ENCODE measurements at regions not wholly inside any gene's neighbourhood (a gene's known extent, or its start where the extent isn't known, plus 50 kb on each side); places are given as distances from the start of the nearest gene placed in this dataset.

- no peak overlapping the region for H3K9ac ChIP-seq (ENCODE audit: extremely low read depth, insufficient read length, low read length)
- no peak overlapping the region for H3K14ac ChIP-seq (ENCODE audit: insufficient read depth, low read length)
- H2BK5ac ChIP-seq (ENCODE audit: insufficient read length, low read length): no peak overlapping the region
- DNase-seq: no peak
- no peak overlapping the region for H3K4me3 Mint-ChIP-seq
- H3K4ac ChIP-seq (ENCODE audit: low read depth, low read length): no peak overlapping the region
- H2AFZ ChIP-seq (ENCODE audit: low read length): no peak overlapping the region
- no peak overlapping the region for H3K23ac ChIP-seq (ENCODE audit: insufficient read length, low read depth, low read length)
- no peak overlapping the region for H2BK120ac ChIP-seq (ENCODE audit: low read depth, low read length, poor library complexity, severe bottlenecking)
- H3K79me2 ChIP-seq (ENCODE audit: insufficient read depth, low read length): no peaks in the 10 kb centered on the region
- no peaks in the 10 kb centered on the region for H3K4me1 ChIP-seq (ENCODE audit: insufficient read depth, low read length)
- H3K27ac ChIP-seq (ENCODE audit: insufficient read length, low read depth, low read length): no peak overlapping the region
- H3K18ac ChIP-seq (ENCODE audit: insufficient read length, low read depth, low read length): no peak overlapping the region
- H3K4me2 ChIP-seq (ENCODE audit: insufficient read depth, insufficient read length, low read length): no peak overlapping the region
- no peak overlapping the region for H4K5ac ChIP-seq (ENCODE audit: insufficient read length, low read depth, low read length)
- no peak overlapping the region for H3T11ph ChIP-seq (ENCODE audit: low read length)
- H3K56ac ChIP-seq (ENCODE audit: insufficient read length, low read depth, low read length): no peak overlapping the region
- peaks cover 31% of the 10 kb centered on the region for H3K9me3 ChIP-seq (ENCODE audit: control insufficient read depth, low read depth, low read length)
- no peaks in the 10 kb centered on the region for H3K23me2 ChIP-seq (ENCODE audit: insufficient read length, low read depth, low read length, poor library complexity, severe bottlenecking)
- peaks cover 8 to 21% (median 19%) of the 10 kb centered on the region in 3 experiments; a peak in 6 of 7 replicates for H3K36me3 Mint-ChIP-seq (ENCODE audit: insufficient read depth in 1 of 3, low read depth in 3 of 3)
- H3K27me3 Mint-ChIP-seq (ENCODE audit: low read depth): no peaks in the 10 kb centered on the region; the same call in 1 of the 2 replicates
- H3K9me3 Mint-ChIP-seq: peaks cover 44 to 48% of the 10 kb centered on the region in 2 experiments
- no peak overlapping the region for H2AK5ac ChIP-seq (ENCODE audit: insufficient read length, low read length)
- no peaks in the 10 kb centered on the region; the same call in 1 of the 2 replicates for H3K27me3 ChIP-seq (ENCODE audit: insufficient read depth, low read length)
- H4K91ac ChIP-seq (ENCODE audit: insufficient read length, low read depth, low read length): no peak overlapping the region
- H2BK12ac ChIP-seq (ENCODE audit: insufficient read length, low read depth, low read length): no peak overlapping the region
- H3K4me1 Mint-ChIP-seq: peaks cover 0 to 4% of the 10 kb centered on the region in 2 experiments; a peak in 1 of 4 replicates
- no peaks in the 10 kb centered on the region for H3K79me1 ChIP-seq (ENCODE audit: insufficient read depth, low read depth, low read length, poor library complexity, severe bottlenecking)
- H4K20me1 ChIP-seq (ENCODE audit: control insufficient read depth, insufficient read depth, insufficient read length): no peaks in the 10 kb centered on the region
- H3K27ac Mint-ChIP-seq: no peak overlapping the region
- no peak overlapping the region for H4K8ac ChIP-seq (replicated peaks; ENCODE audit: insufficient read length, low read depth, low read length)
- TF ChIP-seq CTCF (conservative IDR thresholded peaks at IDR 0.05): no peak
- H2BK20ac ChIP-seq (ENCODE audit: low read depth, low read length, poor library complexity, severe bottlenecking): no peak overlapping the region
- H2BK15ac ChIP-seq (ENCODE audit: low read depth, low read length): no peak overlapping the region
These were observed 273.7 kb downstream of the FGF9 start for GRCh38 chr13:21944610-21945009.
